ENCODE measurements at regions not wholly inside any gene's neighbourhood (a gene's known extent, or its start where the extent isn't known, plus 50 kb on each side); places are given as distances from the start of the nearest gene placed in this dataset.

- DNase-seq (ENCODE audit: low read depth, low spot score): no peak
- Histone ChIP-seq H3K27me3 (ENCODE audit: control insufficient read depth, extremely low read depth, insufficient read depth, low read length) (no peaks in the 10 kb centered on the region), H3K4me3 (ENCODE audit: control insufficient read depth in 2 of 3, extremely low read depth in 1 of 3, insufficient read depth in 2 of 3, low read depth in 1 of 3, low read length in 3 of 3) (no peak overlapping the region), H3K27ac (ENCODE audit: control insufficient read depth, insufficient read depth, low read length) (no peak overlapping the region), H3K9me1 (ENCODE audit: control insufficient read depth, extremely low read depth, insufficient read depth, low read length) (no peaks in the 10 kb centered on the region), H2AFZ (ENCODE audit: control insufficient read depth, low read length) (no peak overlapping the region), H3K4me1 (ENCODE audit: control insufficient read depth, extremely low read depth, insufficient read depth, low read length) (no peaks in the 10 kb centered on the region), H3K79me2 (ENCODE audit: control insufficient read depth, insufficient read depth, low read length) (no peaks in the 10 kb centered on the region), H4K20me1 (ENCODE audit: control insufficient read depth, extremely low read depth, insufficient read depth, low read length) (no peaks in the 10 kb centered on the region), H3K4me2 (ENCODE audit: control insufficient read depth, extremely low read depth, insufficient read depth, low read depth, low read length) (no peak overlapping the region), H3K9ac (ENCODE audit: control insufficient read depth, extremely low read depth, insufficient read depth, low read length) (no peak overlapping the region), H3K36me3 (ENCODE audit: control insufficient read depth in 2 of 2, extremely low read depth in 1 of 2, insufficient read depth in 2 of 2, low read length in 2 of 2) (no peaks in the 10 kb centered on the region), H3K9me3 (ENCODE audit: control insufficient read depth, low read depth, low read length) (no peaks in the 10 kb centered on the region)
- no peak for FAIRE-seq
- dilution Hi-C loops (cut with MboI; ENCODE audit: extremely low pct_ligation_motif_present, low sequenced_read_pairs): no loop called here
- no peak for TF ChIP-seq EZH2 (IDR thresholded peaks at IDR 0.05; ENCODE audit: low read length)
- TF ChIP-seq, protein P1, sequence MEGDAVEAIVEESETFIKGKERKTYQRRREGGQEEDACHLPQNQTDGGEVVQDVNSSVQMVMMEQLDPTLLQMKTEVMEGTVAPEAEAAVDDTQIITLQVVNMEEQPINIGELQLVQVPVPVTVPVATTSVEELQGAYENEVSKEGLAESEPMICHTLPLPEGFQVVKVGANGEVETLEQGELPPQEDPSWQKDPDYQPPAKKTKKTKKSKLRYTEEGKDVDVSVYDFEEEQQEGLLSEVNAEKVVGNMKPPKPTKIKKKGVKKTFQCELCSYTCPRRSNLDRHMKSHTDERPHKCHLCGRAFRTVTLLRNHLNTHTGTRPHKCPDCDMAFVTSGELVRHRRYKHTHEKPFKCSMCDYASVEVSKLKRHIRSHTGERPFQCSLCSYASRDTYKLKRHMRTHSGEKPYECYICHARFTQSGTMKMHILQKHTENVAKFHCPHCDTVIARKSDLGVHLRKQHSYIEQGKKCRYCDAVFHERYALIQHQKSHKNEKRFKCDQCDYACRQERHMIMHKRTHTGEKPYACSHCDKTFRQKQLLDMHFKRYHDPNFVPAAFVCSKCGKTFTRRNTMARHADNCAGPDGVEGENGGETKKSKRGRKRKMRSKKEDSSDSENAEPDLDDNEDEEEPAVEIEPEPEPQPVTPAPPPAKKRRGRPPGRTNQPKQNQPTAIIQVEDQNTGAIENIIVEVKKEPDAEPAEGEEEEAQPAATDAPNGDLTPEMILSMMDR (optimal IDR thresholded peaks at IDR 0.05 in 1 of 3, IDR thresholded peaks at IDR 0.05 in 1 of 3, conservative IDR thresholded peaks at IDR 0.05 in 1 of 3; ENCODE audit: extremely low read depth in 1 of 3, insufficient read depth in 2 of 3, low read length in 3 of 3): no peak
These were observed 295.9 kb upstream of the TNC start for GRCh38 chr9:115413766-115414382.

DNA sequence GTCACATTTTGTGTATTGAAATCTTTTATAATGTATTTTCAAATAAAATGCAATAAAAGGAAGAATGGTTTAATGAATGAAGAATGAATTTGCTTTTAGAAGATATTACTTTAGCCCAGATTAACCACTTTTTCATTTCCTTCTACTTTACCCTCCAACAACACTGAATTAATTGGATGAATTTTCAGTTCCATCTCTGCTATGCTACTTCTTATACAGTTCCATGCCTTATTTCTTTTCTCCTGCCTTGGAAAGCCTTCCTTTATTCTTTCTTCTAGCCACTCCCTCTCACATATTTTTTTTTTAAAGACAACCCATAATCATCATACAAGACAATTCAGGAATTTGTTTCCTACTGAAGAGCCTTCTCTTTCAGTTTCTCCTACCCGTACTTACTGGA is 296.6 kb upstream of the TNC start:
- dilution Hi-C loops (cut with MboI; ENCODE audit: extremely low pct_ligation_motif_present, low sequenced_read_pairs): no loop called here

More for the DNA sequence above, 296.6 kb upstream of the TNC start:
- DNase-seq (ENCODE audit: low read depth, low spot score): no peak
- TF ChIP-seq, protein P1 (optimal IDR thresholded peaks at IDR 0.05 in 1 of 3, IDR thresholded peaks at IDR 0.05 in 1 of 3, conservative IDR thresholded peaks at IDR 0.05 in 1 of 3; ENCODE audit: extremely low read depth in 1 of 3, insufficient read depth in 2 of 3, low read length in 3 of 3): no peak
- no peak for TF ChIP-seq EZH2 (IDR thresholded peaks at IDR 0.05; ENCODE audit: low read length)
- no peak overlapping the region for H2AFZ ChIP-seq (ENCODE audit: control insufficient read depth, low read length)
- H3K9me3 ChIP-seq (ENCODE audit: control insufficient read depth, low read depth, low read length): no peaks in the 10 kb centered on the region
- FAIRE-seq: no peak
- no peaks in the 10 kb centered on the region for H3K27me3 ChIP-seq (ENCODE audit: control insufficient read depth, extremely low read depth, insufficient read depth, low read length)
- no peaks in the 10 kb centered on the region for H3K79me2 ChIP-seq (ENCODE audit: control insufficient read depth, insufficient read depth, low read length)
- H3K4me3 ChIP-seq (ENCODE audit: control insufficient read depth in 2 of 3, extremely low read depth in 1 of 3, insufficient read depth in 2 of 3, low read depth in 1 of 3, low read length in 3 of 3): no peak overlapping the region
- H3K9ac ChIP-seq (ENCODE audit: control insufficient read depth, extremely low read depth, insufficient read depth, low read length): no peak overlapping the region
- no peak overlapping the region for H3K4me2 ChIP-seq (ENCODE audit: control insufficient read depth, extremely low read depth, insufficient read depth, low read depth, low read length)
- H3K4me1 ChIP-seq (ENCODE audit: control insufficient read depth, extremely low read depth, insufficient read depth, low read length): no peaks in the 10 kb centered on the region
- no peak overlapping the region for H3K27ac ChIP-seq (ENCODE audit: control insufficient read depth, insufficient read depth, low read length)
- no peaks in the 10 kb centered on the region for H4K20me1 ChIP-seq (ENCODE audit: control insufficient read depth, extremely low read depth, insufficient read depth, low read length)
- H3K36me3 ChIP-seq (ENCODE audit: control insufficient read depth in 2 of 2, extremely low read depth in 1 of 2, insufficient read depth in 2 of 2, low read length in 2 of 2): no peaks in the 10 kb centered on the region
- no peaks in the 10 kb centered on the region for H3K9me1 ChIP-seq (ENCODE audit: control insufficient read depth, extremely low read depth, insufficient read depth, low read length)
